ENCODE measurements at regions not wholly inside any gene's neighbourhood (a gene's known extent, or its start where the extent isn't known, plus 50 kb on each side); places are given as distances from the start of the nearest gene placed in this dataset.

- no peaks in the 10 kb centered on the region for H3K4me1 ChIP-seq (ENCODE audit: insufficient read depth, low read length)
- no peaks in the 10 kb centered on the region for H3K36me3 ChIP-seq (ENCODE audit: insufficient read depth, low read length)
- H3K9me3 ChIP-seq (ENCODE audit: low read length) = no peaks in the 10 kb centered on the region
- no peak overlapping the region for H3K4me3 ChIP-seq (ENCODE audit: low read length)
- no peak overlapping the region for H2AFZ ChIP-seq (ENCODE audit: low read depth, low read length)
- no peaks in the 10 kb centered on the region for H3K27me3 ChIP-seq (ENCODE audit: insufficient read depth, low read length)
These were observed 254.6 kb upstream of the KCNIP4 start for GRCh38 chr4:22202975-22203710.

- Histone ChIP-seq H3K4me1 (ENCODE audit: insufficient read depth, low read length) (no peaks in the 10 kb centered on the region), H3K36me3 (ENCODE audit: insufficient read depth, low read length) (no peaks in the 10 kb centered on the region), H2AFZ (ENCODE audit: low read depth, low read length) (peak overlapping the region; percentile 32), H3K9me3 (ENCODE audit: low read length) (no peaks in the 10 kb centered on the region), H3K27me3 (ENCODE audit: insufficient read depth, low read length) (no peaks in the 10 kb centered on the region), H3K4me3 (ENCODE audit: low read length) (no peak overlapping the region)
These were observed 253.8 kb upstream of the KCNIP4 start for GRCh38 chr4:22202246-22202974.

- Histone ChIP-seq H3K4me3 (ENCODE audit: low read length) (no peak overlapping the region), H3K9me3 (ENCODE audit: low read length) (no peaks in the 10 kb centered on the region)
These were observed 252.7 kb upstream of the KCNIP4 start for GRCh38 chr4:22201256-22201655.

GRCh38 chr4:22196551-22196950, 248.0 kb upstream of the KCNIP4 start:
- Histone ChIP-seq H3K27me3 (ENCODE audit: insufficient read depth, low read length) (no peaks in the 10 kb centered on the region), H3K36me3 (ENCODE audit: insufficient read depth, low read length) (no peaks in the 10 kb centered on the region), H3K4me3 (ENCODE audit: low read length) (no peak overlapping the region), H2AFZ (ENCODE audit: low read depth, low read length) (no peak overlapping the region), H3K4me1 (ENCODE audit: insufficient read depth, low read length) (peaks cover 3% of the 10 kb centered on the region), H3K9me3 (ENCODE audit: low read length) (no peaks in the 10 kb centered on the region)

More at GRCh38 chr4:22201256-22201655, 252.7 kb upstream of the KCNIP4 start:
- no peaks in the 10 kb centered on the region for H3K27me3 ChIP-seq (ENCODE audit: insufficient read depth, low read length)
- no peaks in the 10 kb centered on the region for H3K36me3 ChIP-seq (ENCODE audit: insufficient read depth, low read length)
- H3K4me1 ChIP-seq (ENCODE audit: insufficient read depth, low read length) = no peaks in the 10 kb centered on the region
- no peak overlapping the region for H2AFZ ChIP-seq (ENCODE audit: low read depth, low read length)

DNA sequence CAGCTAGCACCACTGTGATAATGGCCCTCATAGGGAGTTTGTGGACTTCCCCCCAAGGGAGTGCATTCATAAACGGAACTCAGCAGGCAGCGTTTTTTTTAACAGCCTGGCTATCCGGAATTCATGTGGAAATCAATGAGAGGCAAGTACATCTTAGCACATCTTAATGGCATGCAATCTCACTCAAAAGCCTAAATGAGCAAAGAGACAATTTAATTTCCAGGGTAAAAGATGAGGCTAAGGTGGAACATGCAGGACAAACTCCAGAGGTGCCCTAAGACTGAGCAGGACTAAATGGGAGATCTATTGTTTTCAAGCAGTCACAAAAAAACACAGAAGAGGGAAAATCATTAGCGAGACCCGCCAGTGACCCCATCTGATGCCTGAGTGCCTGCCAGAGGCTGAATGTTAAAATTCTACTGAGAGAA, 243.5 kb upstream of the KCNIP4 start:
- Histone ChIP-seq H3K9me3 (ENCODE audit: low read length) (no peaks in the 10 kb centered on the region), H3K4me3 (ENCODE audit: low read length) (no peak overlapping the region), H3K27me3 (ENCODE audit: insufficient read depth, low read length) (no peaks in the 10 kb centered on the region), H3K4me1 (ENCODE audit: insufficient read depth, low read length) (peaks cover 3% of the 10 kb centered on the region), H2AFZ (ENCODE audit: low read depth, low read length) (no peak overlapping the region), H3K36me3 (ENCODE audit: insufficient read depth, low read length) (no peaks in the 10 kb centered on the region)

DNA sequence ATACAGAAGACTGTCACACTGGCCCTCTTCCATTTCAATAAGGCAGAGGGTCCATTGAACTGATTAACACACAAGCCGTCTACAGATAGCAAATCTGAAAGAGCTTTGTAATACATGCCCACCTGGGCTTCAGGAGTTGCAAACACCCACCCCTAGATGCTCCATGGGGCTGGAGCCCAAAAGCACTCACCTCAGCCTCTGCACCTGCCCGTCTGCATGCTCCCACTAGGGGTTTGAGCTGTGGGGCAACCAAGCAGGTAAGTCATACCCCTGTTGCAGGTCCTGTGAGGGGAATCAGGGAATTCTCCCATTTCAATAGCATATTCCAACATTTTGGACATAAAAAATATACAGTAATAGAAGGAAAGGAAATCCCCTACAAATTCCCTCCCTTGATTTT, 243.0 kb upstream of the KCNIP4 start:
- H2AFZ ChIP-seq (ENCODE audit: low read depth, low read length) = no peak overlapping the region
- H3K4me3 ChIP-seq (ENCODE audit: low read length) = no peak overlapping the region
- no peaks in the 10 kb centered on the region for H3K27me3 ChIP-seq (ENCODE audit: insufficient read depth, low read length)
- no peaks in the 10 kb centered on the region for H3K36me3 ChIP-seq (ENCODE audit: insufficient read depth, low read length)
- H3K4me1 ChIP-seq (ENCODE audit: insufficient read depth, low read length) = peaks cover 3% of the 10 kb centered on the region
- H3K9me3 ChIP-seq (ENCODE audit: low read length) = no peaks in the 10 kb centered on the region

GRCh38 chr4:22190855-22191254, 242.3 kb upstream of the KCNIP4 start:
- no peak overlapping the region for H2AFZ ChIP-seq (ENCODE audit: low read depth, low read length)
- no peaks in the 10 kb centered on the region for H3K27me3 ChIP-seq (ENCODE audit: insufficient read depth, low read length)
- H3K36me3 ChIP-seq (ENCODE audit: insufficient read depth, low read length) = no peaks in the 10 kb centered on the region
- H3K4me1 ChIP-seq (ENCODE audit: insufficient read depth, low read length) = peaks cover 3% of the 10 kb centered on the region
- H3K9me3 ChIP-seq (ENCODE audit: low read length) = no peaks in the 10 kb centered on the region
- no peak overlapping the region for H3K4me3 ChIP-seq (ENCODE audit: low read length)

DNA sequence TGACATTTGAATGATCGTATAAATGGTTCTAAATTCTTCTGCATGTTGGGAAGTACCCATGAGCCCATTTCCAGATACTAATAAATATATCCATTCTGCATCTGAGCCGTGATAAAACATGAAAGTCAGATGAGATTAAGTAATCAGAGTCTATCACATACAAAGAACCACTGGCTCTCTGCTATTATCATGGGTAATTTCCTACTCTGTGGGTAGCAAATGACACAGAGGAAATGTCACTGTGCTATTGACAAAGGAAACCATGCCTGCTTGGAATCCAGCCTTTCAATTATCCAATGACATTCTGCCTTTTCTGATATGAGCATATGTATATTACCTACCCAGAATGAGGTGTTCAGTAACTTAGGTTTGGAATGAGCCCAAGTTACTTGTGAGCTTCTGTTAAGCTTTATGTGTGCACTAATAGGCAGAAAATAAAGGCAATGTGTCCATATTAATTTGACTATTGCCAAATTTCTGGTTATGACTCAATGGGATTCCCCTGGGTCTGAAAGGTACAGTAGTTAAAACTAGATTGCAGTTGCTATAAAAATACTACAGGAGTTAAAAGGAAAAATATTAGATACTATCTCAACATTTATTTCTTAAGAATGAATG, 238.7 kb upstream of the KCNIP4 start:
- Histone ChIP-seq H3K27me3 (ENCODE audit: insufficient read depth, low read length) (no peaks in the 10 kb centered on the region), H3K4me3 (ENCODE audit: low read length) (no peak overlapping the region), H3K9me3 (ENCODE audit: low read length) (no peaks in the 10 kb centered on the region), H3K36me3 (ENCODE audit: insufficient read depth, low read length) (no peaks in the 10 kb centered on the region), H2AFZ (ENCODE audit: low read depth, low read length) (no peak overlapping the region), H3K4me1 (ENCODE audit: insufficient read depth, low read length) (peaks cover 3% of the 10 kb centered on the region)

DNA sequence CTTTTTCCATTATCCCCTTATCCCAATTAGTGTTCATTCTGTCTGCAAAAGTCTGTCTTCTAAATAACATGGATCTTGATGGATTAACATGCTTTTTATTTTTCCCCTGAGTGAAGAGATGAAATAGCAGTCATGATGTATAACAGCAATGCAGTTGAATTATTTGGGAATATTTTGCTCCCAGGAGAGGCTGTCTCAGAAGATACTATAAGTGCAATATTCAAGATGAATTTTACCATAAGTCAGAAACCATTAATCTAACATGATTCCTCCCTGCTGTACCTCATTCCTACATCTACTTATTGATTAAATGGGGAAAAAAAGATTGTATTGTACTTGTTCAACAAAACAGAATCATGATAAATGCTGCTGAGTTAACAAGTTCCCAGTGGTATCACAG, 233.2 kb upstream of the KCNIP4 start:
- Histone ChIP-seq H2AFZ (ENCODE audit: low read depth, low read length) (no peak overlapping the region), H3K9me3 (ENCODE audit: low read length) (no peaks in the 10 kb centered on the region), H3K4me3 (ENCODE audit: low read length) (no peak overlapping the region), H3K27me3 (ENCODE audit: insufficient read depth, low read length) (no peaks in the 10 kb centered on the region), H3K36me3 (ENCODE audit: insufficient read depth, low read length) (no peaks in the 10 kb centered on the region), H3K4me1 (ENCODE audit: insufficient read depth, low read length) (no peaks in the 10 kb centered on the region)

GRCh38 chr4:22179124-22179874, 230.7 kb upstream of the KCNIP4 start:
- Histone ChIP-seq H3K4me1 (ENCODE audit: insufficient read depth, low read length) (no peaks in the 10 kb centered on the region), H3K9me3 (ENCODE audit: low read length) (no peaks in the 10 kb centered on the region), H3K4me3 (ENCODE audit: low read length) (no peak overlapping the region), H2AFZ (ENCODE audit: low read depth, low read length) (no peak overlapping the region), H3K27me3 (ENCODE audit: insufficient read depth, low read length) (no peaks in the 10 kb centered on the region), H3K36me3 (ENCODE audit: insufficient read depth, low read length) (no peaks in the 10 kb centered on the region)

DNA sequence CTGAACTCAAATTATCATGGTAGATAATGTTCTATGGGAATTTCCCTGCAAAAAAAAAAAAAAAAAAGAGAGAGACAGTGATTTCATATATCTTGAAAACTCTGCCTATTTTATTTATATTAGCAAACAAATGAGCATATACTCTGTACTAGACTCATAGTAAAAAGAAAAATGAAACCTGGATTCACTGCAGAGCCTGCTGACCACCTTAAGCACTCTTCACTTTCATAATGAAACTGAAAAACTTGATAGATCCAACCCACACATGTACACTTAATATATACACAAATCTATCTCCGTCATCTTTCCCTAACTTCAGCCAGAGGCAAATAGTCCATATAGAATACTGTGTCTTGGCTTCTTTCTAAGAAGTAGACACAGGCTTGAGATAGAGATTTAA, 226.1 kb upstream of the KCNIP4 start:
- no peaks in the 10 kb centered on the region for H3K27me3 ChIP-seq (ENCODE audit: insufficient read depth, low read length)

GRCh38 chr4:22170353-22170752, 221.8 kb upstream of the KCNIP4 start:
- Histone ChIP-seq H3K27me3 (ENCODE audit: insufficient read depth, low read length) (no peaks in the 10 kb centered on the region), H3K36me3 (ENCODE audit: insufficient read depth, low read length) (no peaks in the 10 kb centered on the region), H3K9me3 (ENCODE audit: low read length) (no peaks in the 10 kb centered on the region), H3K4me1 (ENCODE audit: insufficient read depth, low read length) (no peaks in the 10 kb centered on the region), H3K4me3 (ENCODE audit: low read length) (no peak overlapping the region), H2AFZ (ENCODE audit: low read depth, low read length) (no peak overlapping the region)

More for the DNA sequence above, 226.1 kb upstream of the KCNIP4 start:
- no peaks in the 10 kb centered on the region for H3K36me3 ChIP-seq (ENCODE audit: insufficient read depth, low read length)
- no peaks in the 10 kb centered on the region for H3K4me1 ChIP-seq (ENCODE audit: insufficient read depth, low read length)
- H3K9me3 ChIP-seq (ENCODE audit: low read length) = no peaks in the 10 kb centered on the region
- H3K4me3 ChIP-seq (ENCODE audit: low read length) = no peak overlapping the region
- no peak overlapping the region for H2AFZ ChIP-seq (ENCODE audit: low read depth, low read length)

- H3K4me1 ChIP-seq (ENCODE audit: insufficient read depth, low read length) = no peaks in the 10 kb centered on the region
- H2AFZ ChIP-seq (ENCODE audit: low read depth, low read length) = no peak overlapping the region
These were observed 218.6 kb upstream of the KCNIP4 start for GRCh38 chr4:22167201-22167600.

More at GRCh38 chr4:22167201-22167600, 218.6 kb upstream of the KCNIP4 start:
- no peaks in the 10 kb centered on the region for H3K9me3 ChIP-seq (ENCODE audit: low read length)
- no peaks in the 10 kb centered on the region for H3K27me3 ChIP-seq (ENCODE audit: insufficient read depth, low read length)
- H3K36me3 ChIP-seq (ENCODE audit: insufficient read depth, low read length) = no peaks in the 10 kb centered on the region
- H3K4me3 ChIP-seq (ENCODE audit: low read length) = no peak overlapping the region

Data from neuron (in vitro differentiated cells).